H9 (cell line): ENCODE measurements at regions not wholly inside any gene's neighbourhood (a gene's known extent, or its start where the extent isn't known, plus 50 kb on each side); places are given as distances from the start of the nearest gene placed in this dataset.

Source experiments
- DNase-seq: peaks from one replicate; pipeline ENCODE4 v3.0.0-alpha.2; 2017
- H2AFZ ChIP-seq: one replicate; pipeline ENCODE4 v1.6.1; 2013; ENCODE audit warnings: mild to moderate bottlenecking, low read length, control low read depth, moderate library complexity
- H2AK5ac ChIP-seq: 2 replicates; pipeline ENCODE4 v1.6.1; 2013; ENCODE audit warnings: low read length, control low read depth, mixed read lengths; ENCODE audit not compliant: insufficient read length
- H2BK120ac ChIP-seq: one replicate; pipeline ENCODE4 v1.6.1; 2013; ENCODE audit warnings: low read depth, mild to moderate bottlenecking, low read length, control low read depth, inconsistent platforms; ENCODE audit not compliant: poor library complexity, severe bottlenecking
- H2BK12ac ChIP-seq: 2 replicates; pipeline ENCODE4 v1.6.1; 2013; ENCODE audit warnings: low read length, control low read depth, mixed read lengths, low read depth; ENCODE audit not compliant: insufficient read length
- H2BK15ac ChIP-seq: 2 replicates; pipeline ENCODE4 v1.6.1; 2013; ENCODE audit warnings: low read depth, low read length, control low read depth
- H2BK20ac ChIP-seq: one replicate; pipeline ENCODE4 v1.6.1; 2013; ENCODE audit warnings: low read depth, mild to moderate bottlenecking, low read length, control low read depth, inconsistent platforms; ENCODE audit not compliant: poor library complexity, severe bottlenecking
- H2BK5ac ChIP-seq: 2 replicates; pipeline ENCODE4 v1.6.1; 2013; ENCODE audit warnings: low read length, control low read depth, mixed read lengths; ENCODE audit not compliant: insufficient read length
- H3K14ac ChIP-seq: 2 replicates; pipeline ENCODE4 v1.6.1; 2013; ENCODE audit warnings: low read length, control low read depth; ENCODE audit not compliant: insufficient read depth
- H3K18ac ChIP-seq: 2 replicates; pipeline ENCODE4 v1.6.1; 2013; ENCODE audit warnings: low read depth, mild to moderate bottlenecking, mixed read lengths, low read length, control low read depth; ENCODE audit not compliant: insufficient read length
- H3K23ac ChIP-seq: 2 replicates; pipeline ENCODE4 v1.6.1; 2013; ENCODE audit warnings: low read length, control low read depth, mixed read lengths, low read depth; ENCODE audit not compliant: insufficient read length
- H3K23me2 ChIP-seq: 2 replicates; pipeline ENCODE4 v1.6.1; 2013; ENCODE audit warnings: low read depth, mild to moderate bottlenecking, mixed read lengths, low read length, control low read depth; ENCODE audit not compliant: insufficient read length, poor library complexity, severe bottlenecking
- H3K27ac ChIP-seq: 2 replicates; pipeline ENCODE4 v1.5.1; 2013; ENCODE audit warnings: low read length, control low read depth, mixed read lengths, low read depth; ENCODE audit not compliant: insufficient read length
- H3K27me3 ChIP-seq: 2 replicates; pipeline ENCODE4 v1.6.1; 2013; ENCODE audit warnings: low read length, control low read depth, inconsistent platforms; ENCODE audit not compliant: insufficient read depth
- H3K4ac ChIP-seq: 2 replicates; pipeline ENCODE4 v1.6.1; 2013; ENCODE audit warnings: low read depth, mild to moderate bottlenecking, control low read depth, inconsistent platforms, low read length, moderate library complexity
- H3K4me1 ChIP-seq: 2 replicates; pipeline ENCODE4 v1.6.1; 2013; ENCODE audit warnings: low read length, control low read depth, inconsistent platforms; ENCODE audit not compliant: insufficient read depth
- H3K4me2 ChIP-seq: 2 replicates; pipeline ENCODE4 v1.6.1; 2013; ENCODE audit warnings: low read length, control low read depth, mixed read lengths; ENCODE audit not compliant: insufficient read length, insufficient read depth
- H3K56ac ChIP-seq: 2 replicates; pipeline ENCODE4 v1.6.1; 2013; ENCODE audit warnings: low read depth, mild to moderate bottlenecking, mixed read lengths, low read length, control low read depth; ENCODE audit not compliant: insufficient read length
- H3K79me1 ChIP-seq: 2 replicates; pipeline ENCODE4 v1.6.1; 2013; ENCODE audit warnings: low read depth, mild to moderate bottlenecking, moderate library complexity, low read length, control low read depth, inconsistent platforms; ENCODE audit not compliant: insufficient read depth, poor library complexity, severe bottlenecking
- H3K79me2 ChIP-seq: 2 replicates; pipeline ENCODE4 v1.6.1; 2013; ENCODE audit warnings: low read length, control low read depth, inconsistent platforms; ENCODE audit not compliant: insufficient read depth
- H3K9ac ChIP-seq: 2 replicates; pipeline ENCODE4 v1.6.1; 2013; ENCODE audit warnings: low read length, control low read depth, mixed read lengths; ENCODE audit not compliant: insufficient read length; ENCODE audit errors: extremely low read depth
- H3K9me3 ChIP-seq: one replicate; pipeline ENCODE4 v1.6.1; 2013; ENCODE audit warnings: low read depth, low read length, inconsistent platforms; ENCODE audit not compliant: control insufficient read depth
- H3T11ph ChIP-seq: one replicate; pipeline ENCODE4 v1.6.1; 2013; ENCODE audit warnings: mild to moderate bottlenecking, low read length, control low read depth, inconsistent platforms
- H4K20me1 ChIP-seq: one replicate; pipeline ENCODE4 v1.6.1; 2013; ENCODE audit not compliant: control insufficient read depth, insufficient read length, insufficient read depth
- H4K5ac ChIP-seq: 2 replicates; pipeline ENCODE4 v1.6.1; 2013; ENCODE audit warnings: low read depth, mild to moderate bottlenecking, mixed read lengths, low read length, control low read depth; ENCODE audit not compliant: insufficient read length
- H4K8ac ChIP-seq: replicated peaks from 2 replicates; pipeline ENCODE4 v1.6.1; 2013; ENCODE audit warnings: low read length, control low read depth, mixed read lengths, low read depth; ENCODE audit not compliant: insufficient read length
- H4K91ac ChIP-seq: 2 replicates; pipeline ENCODE4 v1.6.1; 2013; ENCODE audit warnings: low read depth, mild to moderate bottlenecking, moderate library complexity, mixed read lengths, low read length, control low read depth; ENCODE audit not compliant: insufficient read length
- H3K27ac Mint-ChIP-seq, 3 experiments: 2 replicates in 2 of 3; 3 replicates in 1 of 3; pipeline ENCODE4 v1.8.0; 2020 to 2021; ENCODE audit warnings: mixed read lengths in 3 of 3, mild to moderate bottlenecking in 1 of 3, moderate library complexity in 1 of 3
- H3K27me3 Mint-ChIP-seq: 2 replicates; pipeline ENCODE4 v1.8.0; 2021; ENCODE audit warnings: low read depth, mild to moderate bottlenecking, moderate library complexity, mixed read lengths
- H3K36me3 Mint-ChIP-seq, 3 experiments: 2 replicates in 2 of 3; 3 replicates in 1 of 3; pipeline ENCODE4 v1.8.0; 2020 to 2021; ENCODE audit warnings: low read depth in 3 of 3, mixed read lengths in 3 of 3; ENCODE audit not compliant: insufficient read depth in 1 of 3
- H3K4me1 Mint-ChIP-seq, 2 experiments: 2 replicates each; pipeline ENCODE4 v1.8.0; 2020; ENCODE audit warnings: mixed read lengths in 2 of 2
- H3K4me3 Mint-ChIP-seq, 2 experiments: 2 replicates in 1 of 2; 3 replicates in 1 of 2; pipeline ENCODE4 v1.8.0; 2020 to 2021; ENCODE audit warnings: mild to moderate bottlenecking in 2 of 2, mixed read lengths in 2 of 2, moderate library complexity in 1 of 2
- H3K9me3 Mint-ChIP-seq, 2 experiments: 2 replicates in 1 of 2; 3 replicates in 1 of 2; pipeline ENCODE4 v1.8.0; 2020; ENCODE audit warnings: mild to moderate bottlenecking in 2 of 2, mixed read lengths in 2 of 2, moderate library complexity in 1 of 2
- WGBS: extraction: QIAGEN DNeasy Blood & Tissue Kit; methylation state at CpG from one replicate; pipeline ENCODE4 v1.1.7; 2013; ENCODE audit warnings: missing lambda C conversion rate, low lambda C conversion rate, mixed read lengths; ENCODE audit not compliant: insufficient read length; ENCODE audit errors: extremely low coverage; 5-methylcytosine and 5-hydroxymethylcytosine counted together
- TF ChIP-seq, protein P1 (sequence below): fragments of 200-600 bp; sonication (generic); conservative IDR thresholded peaks from 3 replicates; pipeline ENCODE4 v1.8.0; 2021; ENCODE audit warnings: antibody characterized with exemption, mild to moderate bottlenecking

DNA sequence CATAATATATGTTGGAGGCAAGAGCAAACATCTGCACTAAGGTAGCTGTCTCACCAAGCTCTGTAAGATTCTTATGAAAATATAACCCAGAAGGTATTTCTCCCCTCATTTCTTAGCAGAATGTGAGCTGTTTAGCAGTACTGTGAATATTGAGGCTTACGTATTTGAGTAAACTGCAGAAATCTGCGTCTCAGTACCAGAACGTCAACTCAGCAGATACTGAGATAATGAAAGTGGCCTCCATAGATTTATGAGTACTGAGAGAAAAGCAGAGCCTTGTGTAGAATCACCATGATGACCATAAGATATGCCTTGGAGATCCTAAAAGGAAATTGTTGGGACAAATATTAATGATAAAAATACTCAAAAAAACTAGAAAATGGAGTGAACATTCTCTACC lies 296.7 kb upstream of the TECRL start:
- Histone ChIP-seq H3K9ac (no peak overlapping the region), H3K14ac (no peak overlapping the region), H2AFZ (no peak overlapping the region), H4K91ac (no peak overlapping the region), H2BK15ac (no peak overlapping the region), H3K4ac (no peak overlapping the region), H4K8ac (no peak overlapping the region), H4K20me1 (no peaks in the 10 kb centered on the region), H3K27ac (no peak overlapping the region), H3K4me2 (no peak overlapping the region), H3K23ac (no peak overlapping the region), H3K4me1 (no peaks in the 10 kb centered on the region), H2BK20ac (no peak overlapping the region), H3K79me2 (no peaks in the 10 kb centered on the region), H2BK5ac (no peak overlapping the region), H2AK5ac (no peak overlapping the region), H3T11ph (no peak overlapping the region), H2BK120ac (no peak overlapping the region), H3K27me3 (no peaks in the 10 kb centered on the region), H3K18ac (no peak overlapping the region), H4K5ac (no peak overlapping the region), H3K56ac (no peak overlapping the region), H3K23me2 (no peaks in the 10 kb centered on the region), H3K79me1 (no peaks in the 10 kb centered on the region), H3K9me3 (no peaks in the 10 kb centered on the region), H2BK12ac (no peak overlapping the region)
- Mint-ChIP-seq H3K27me3 (no peaks in the 10 kb centered on the region), H3K36me3 (peaks cover 2 to 7% (median 2%) of the 10 kb centered on the region in 3 experiments; a peak in 4 of 7 replicates), H3K27ac (no peak overlapping the region), H3K4me3 (no peak overlapping the region), H3K4me1 (no peaks in the 10 kb centered on the region), H3K9me3 (peaks cover 0 to 6% of the 10 kb centered on the region in 2 experiments; a peak in 4 of 5 replicates)
- WGBS, result no CpG with 5 or more reads among the region's 3 CpGs
- TF ChIP-seq, protein P1, sequence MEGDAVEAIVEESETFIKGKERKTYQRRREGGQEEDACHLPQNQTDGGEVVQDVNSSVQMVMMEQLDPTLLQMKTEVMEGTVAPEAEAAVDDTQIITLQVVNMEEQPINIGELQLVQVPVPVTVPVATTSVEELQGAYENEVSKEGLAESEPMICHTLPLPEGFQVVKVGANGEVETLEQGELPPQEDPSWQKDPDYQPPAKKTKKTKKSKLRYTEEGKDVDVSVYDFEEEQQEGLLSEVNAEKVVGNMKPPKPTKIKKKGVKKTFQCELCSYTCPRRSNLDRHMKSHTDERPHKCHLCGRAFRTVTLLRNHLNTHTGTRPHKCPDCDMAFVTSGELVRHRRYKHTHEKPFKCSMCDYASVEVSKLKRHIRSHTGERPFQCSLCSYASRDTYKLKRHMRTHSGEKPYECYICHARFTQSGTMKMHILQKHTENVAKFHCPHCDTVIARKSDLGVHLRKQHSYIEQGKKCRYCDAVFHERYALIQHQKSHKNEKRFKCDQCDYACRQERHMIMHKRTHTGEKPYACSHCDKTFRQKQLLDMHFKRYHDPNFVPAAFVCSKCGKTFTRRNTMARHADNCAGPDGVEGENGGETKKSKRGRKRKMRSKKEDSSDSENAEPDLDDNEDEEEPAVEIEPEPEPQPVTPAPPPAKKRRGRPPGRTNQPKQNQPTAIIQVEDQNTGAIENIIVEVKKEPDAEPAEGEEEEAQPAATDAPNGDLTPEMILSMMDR, result no peak
- DNase-seq, result no peak
